ENCODE measurements at regions not wholly inside any gene's neighbourhood (a gene's known extent, or its start where the extent isn't known, plus 50 kb on each side); places are given as distances from the start of the nearest gene placed in this dataset.

- Histone ChIP-seq H3K27ac (no peak overlapping the region), H3K4me1 (no peaks in the 10 kb centered on the region), H3K4me2 (no peak overlapping the region), H3K9me3 (no peaks in the 10 kb centered on the region), H3K4me3 (no peak overlapping the region)
- no peak for FAIRE-seq
- 0% methylated on average over 1 of the region's 1 CpG for WGBS (ENCODE audit: missing lambda C conversion rate)
- ChIA-PET POLR2A (no interaction called here), CTCF (no interaction called here)
- no peak for TF ChIP-seq HOXB5 (CRISPR knock-in tag; IDR thresholded peaks at IDR 0.05)
- no peak for TF ChIP-seq POLR2A (IDR thresholded peaks at IDR 0.05; ENCODE audit: low read length)
- TF ChIP-seq MAZ (IDR thresholded peaks at IDR 0.05; ENCODE audit: borderline replicate concordance, low read depth, low read length) = no peak
- TF ChIP-seq CHD4 (IDR thresholded peaks at IDR 0.05; ENCODE audit: borderline replicate concordance) = no peak
- no peak for TF ChIP-seq POLR2AphosphoS2 (conservative IDR thresholded peaks at IDR 0.05; ENCODE audit: low read length)
- no peak for TF ChIP-seq TP53 (CRISPR knock-in tag; IDR thresholded peaks at IDR 0.05)
- no peak for TF ChIP-seq E2F6 (IDR thresholded peaks at IDR 0.05; ENCODE audit: borderline replicate concordance, low read depth)
- TF ChIP-seq FOSL2 (IDR thresholded peaks at IDR 0.05) = no peak
- no peak for TF ChIP-seq FOSL2 (CRISPR knock-in tag; IDR thresholded peaks at IDR 0.05)
- DNase-seq (ENCODE audit: low read depth in 1 of 2, low spot score in 1 of 2) = no peak
- ATAC-seq = no peak
Observed at GRCh38 chr1:101546885-101547284, 310.1 kb downstream of the S1PR1 start.

GRCh38 chr1:101547357-101547756 lies 310.5 kb downstream of the S1PR1 start:
- no peak for TF ChIP-seq CHD4 (IDR thresholded peaks at IDR 0.05; ENCODE audit: borderline replicate concordance)
- no peak for TF ChIP-seq ZNF302 (CRISPR knock-in tag; IDR thresholded peaks at IDR 0.05)
- no peak for TF ChIP-seq RAD21 (conservative IDR thresholded peaks at IDR 0.05 in 1 of 2, IDR thresholded peaks at IDR 0.05 in 1 of 2)
- TF ChIP-seq GATA3 (IDR thresholded peaks at IDR 0.05; ENCODE audit: borderline replicate concordance) = no peak
- no peak for TF ChIP-seq HMGXB4 (CRISPR knock-in tag; IDR thresholded peaks at IDR 0.05; ENCODE audit: borderline replicate concordance)
- TF ChIP-seq KDM5A (IDR thresholded peaks at IDR 0.05) = no peak
- no peak for TF ChIP-seq CHD2 (IDR thresholded peaks at IDR 0.05; ENCODE audit: low read length, partially characterized antibody)
- TF ChIP-seq POLR2AphosphoS2 (conservative IDR thresholded peaks at IDR 0.05; ENCODE audit: low read length) = no peak
- no peak for TF ChIP-seq CTCF (IDR thresholded peaks at IDR 0.05)
- TF ChIP-seq RNF2 (IDR thresholded peaks at IDR 0.05; ENCODE audit: borderline replicate concordance, low read depth) = no peak
- TF ChIP-seq TP53 (CRISPR knock-in tag; IDR thresholded peaks at IDR 0.05) = no peak
- no peak for TF ChIP-seq MAFK (IDR thresholded peaks at IDR 0.05; ENCODE audit: partially characterized antibody)
- no peak for TF ChIP-seq JUN (IDR thresholded peaks at IDR 0.05)
- TF ChIP-seq JUNB (IDR thresholded peaks at IDR 0.05) = no peak
- TF ChIP-seq RFX5 (IDR thresholded peaks at IDR 0.05) = no peak
- no peak for TF ChIP-seq BCL3 (IDR thresholded peaks at IDR 0.05)
- no peak for TF ChIP-seq TFCP2L1 (CRISPR knock-in tag; IDR thresholded peaks at IDR 0.05)
- no peak for TF ChIP-seq ATOH8 (CRISPR knock-in tag; IDR thresholded peaks at IDR 0.05; ENCODE audit: low read depth)
- H3K9me3 ChIP-seq = no peaks in the 10 kb centered on the region
- no peak overlapping the region for H3K4me3 ChIP-seq
- DNase-seq (ENCODE audit: low read depth in 1 of 2, low spot score in 1 of 2) (no peak), FAIRE-seq (no peak), ATAC-seq (no peak)
- H3K4me1 ChIP-seq = no peaks in the 10 kb centered on the region
- WGBS (ENCODE audit: missing lambda C conversion rate) = 9% methylated on average over 3 of the region's 3 CpGs
- no peak overlapping the region for H3K27ac ChIP-seq
- H3K4me2 ChIP-seq = no peak overlapping the region
- ChIA-PET CTCF (no interaction called here), POLR2A (no interaction called here)

Measured in A549 (cell line).